GM23338 (cell line): ENCODE measurements at regions not wholly inside any gene's neighbourhood (a gene's known extent, or its start where the extent isn't known, plus 50 kb on each side); places are given as distances from the start of the nearest gene placed in this dataset.

Experiments used
- CREB1 ChIP-seq: fragments of 250-450 bp; sonication (Bioruptor Pico); IDR thresholded peaks from 2 replicates; pipeline ENCODE4 v1.5.0; 2020; ENCODE audit warnings: low read depth, mild to moderate bottlenecking, moderate library complexity
- EZH2 ChIP-seq: fragments of 200-600 bp; sonication (generic); IDR thresholded peaks from one replicate; pipeline ENCODE4 v1.8.0; 2017; ENCODE audit warnings: antibody characterized with exemption, mild to moderate bottlenecking, low read depth; ENCODE audit not compliant: unreplicated experiment
- EZH2phosphoT487 ChIP-seq: fragments of 200-600 bp; sonication (generic); IDR thresholded peaks from one replicate; pipeline ENCODE4 v1.8.1; 2018; ENCODE audit warnings: antibody characterized with exemption; ENCODE audit not compliant: unreplicated experiment
- JUNB ChIP-seq: IDR thresholded peaks from one replicate; pipeline ENCODE4 v1.6.1; 2016; ENCODE audit warnings: antibody characterized with exemption; ENCODE audit not compliant: unreplicated experiment
- STAT1 ChIP-seq: IDR thresholded peaks from one replicate; pipeline ENCODE4 v1.6.1; 2016; ENCODE audit warnings: antibody characterized with exemption; ENCODE audit not compliant: unreplicated experiment
- ZNF114 ChIP-seq: fragments of 250-450 bp; sonication (Bioruptor Pico); IDR thresholded peaks from 2 replicates; pipeline ENCODE4 v1.5.0; 2020; ENCODE audit warnings: mild to moderate bottlenecking, moderate library complexity
- TF ChIP-seq, protein P1 (sequence below): fragments of 250-450 bp; sonication (Bioruptor Pico); IDR thresholded peaks from 2 replicates; pipeline ENCODE4 v1.5.0; 2020; ENCODE audit warnings: mild to moderate bottlenecking, moderate library complexity
- TF ChIP-seq, protein P2 (sequence below): IDR thresholded peaks from one replicate; pipeline ENCODE4 v1.6.1; 2018; ENCODE audit warnings: antibody characterized with exemption; ENCODE audit not compliant: unreplicated experiment
- TF ChIP-seq, protein P3 (sequence below): IDR thresholded peaks from 2 replicates; pipeline ENCODE4 v1.6.1; 2016; ENCODE audit warnings: antibody characterized with exemption

DNA sequence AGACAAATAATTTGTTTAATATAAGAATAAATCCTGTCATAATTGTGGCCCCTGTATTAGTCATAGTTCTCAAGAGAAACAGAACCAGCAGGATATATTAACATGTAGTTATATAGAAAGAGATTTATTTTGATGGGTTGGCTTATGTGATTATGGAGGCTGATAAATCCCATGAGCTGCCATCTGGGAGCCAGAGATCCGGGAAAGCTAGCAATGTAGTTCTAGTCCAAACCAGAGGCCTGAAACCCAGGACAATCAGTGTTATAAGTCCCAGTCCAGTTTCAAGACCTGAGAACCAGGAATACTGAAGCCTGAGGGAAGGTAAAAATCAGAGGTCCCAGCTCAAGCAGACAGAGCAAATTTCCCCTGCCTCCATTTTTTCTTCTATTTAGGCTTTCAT, 435.8 kb downstream of the RPL10L start (continued):
- TF ChIP-seq, protein P1, sequence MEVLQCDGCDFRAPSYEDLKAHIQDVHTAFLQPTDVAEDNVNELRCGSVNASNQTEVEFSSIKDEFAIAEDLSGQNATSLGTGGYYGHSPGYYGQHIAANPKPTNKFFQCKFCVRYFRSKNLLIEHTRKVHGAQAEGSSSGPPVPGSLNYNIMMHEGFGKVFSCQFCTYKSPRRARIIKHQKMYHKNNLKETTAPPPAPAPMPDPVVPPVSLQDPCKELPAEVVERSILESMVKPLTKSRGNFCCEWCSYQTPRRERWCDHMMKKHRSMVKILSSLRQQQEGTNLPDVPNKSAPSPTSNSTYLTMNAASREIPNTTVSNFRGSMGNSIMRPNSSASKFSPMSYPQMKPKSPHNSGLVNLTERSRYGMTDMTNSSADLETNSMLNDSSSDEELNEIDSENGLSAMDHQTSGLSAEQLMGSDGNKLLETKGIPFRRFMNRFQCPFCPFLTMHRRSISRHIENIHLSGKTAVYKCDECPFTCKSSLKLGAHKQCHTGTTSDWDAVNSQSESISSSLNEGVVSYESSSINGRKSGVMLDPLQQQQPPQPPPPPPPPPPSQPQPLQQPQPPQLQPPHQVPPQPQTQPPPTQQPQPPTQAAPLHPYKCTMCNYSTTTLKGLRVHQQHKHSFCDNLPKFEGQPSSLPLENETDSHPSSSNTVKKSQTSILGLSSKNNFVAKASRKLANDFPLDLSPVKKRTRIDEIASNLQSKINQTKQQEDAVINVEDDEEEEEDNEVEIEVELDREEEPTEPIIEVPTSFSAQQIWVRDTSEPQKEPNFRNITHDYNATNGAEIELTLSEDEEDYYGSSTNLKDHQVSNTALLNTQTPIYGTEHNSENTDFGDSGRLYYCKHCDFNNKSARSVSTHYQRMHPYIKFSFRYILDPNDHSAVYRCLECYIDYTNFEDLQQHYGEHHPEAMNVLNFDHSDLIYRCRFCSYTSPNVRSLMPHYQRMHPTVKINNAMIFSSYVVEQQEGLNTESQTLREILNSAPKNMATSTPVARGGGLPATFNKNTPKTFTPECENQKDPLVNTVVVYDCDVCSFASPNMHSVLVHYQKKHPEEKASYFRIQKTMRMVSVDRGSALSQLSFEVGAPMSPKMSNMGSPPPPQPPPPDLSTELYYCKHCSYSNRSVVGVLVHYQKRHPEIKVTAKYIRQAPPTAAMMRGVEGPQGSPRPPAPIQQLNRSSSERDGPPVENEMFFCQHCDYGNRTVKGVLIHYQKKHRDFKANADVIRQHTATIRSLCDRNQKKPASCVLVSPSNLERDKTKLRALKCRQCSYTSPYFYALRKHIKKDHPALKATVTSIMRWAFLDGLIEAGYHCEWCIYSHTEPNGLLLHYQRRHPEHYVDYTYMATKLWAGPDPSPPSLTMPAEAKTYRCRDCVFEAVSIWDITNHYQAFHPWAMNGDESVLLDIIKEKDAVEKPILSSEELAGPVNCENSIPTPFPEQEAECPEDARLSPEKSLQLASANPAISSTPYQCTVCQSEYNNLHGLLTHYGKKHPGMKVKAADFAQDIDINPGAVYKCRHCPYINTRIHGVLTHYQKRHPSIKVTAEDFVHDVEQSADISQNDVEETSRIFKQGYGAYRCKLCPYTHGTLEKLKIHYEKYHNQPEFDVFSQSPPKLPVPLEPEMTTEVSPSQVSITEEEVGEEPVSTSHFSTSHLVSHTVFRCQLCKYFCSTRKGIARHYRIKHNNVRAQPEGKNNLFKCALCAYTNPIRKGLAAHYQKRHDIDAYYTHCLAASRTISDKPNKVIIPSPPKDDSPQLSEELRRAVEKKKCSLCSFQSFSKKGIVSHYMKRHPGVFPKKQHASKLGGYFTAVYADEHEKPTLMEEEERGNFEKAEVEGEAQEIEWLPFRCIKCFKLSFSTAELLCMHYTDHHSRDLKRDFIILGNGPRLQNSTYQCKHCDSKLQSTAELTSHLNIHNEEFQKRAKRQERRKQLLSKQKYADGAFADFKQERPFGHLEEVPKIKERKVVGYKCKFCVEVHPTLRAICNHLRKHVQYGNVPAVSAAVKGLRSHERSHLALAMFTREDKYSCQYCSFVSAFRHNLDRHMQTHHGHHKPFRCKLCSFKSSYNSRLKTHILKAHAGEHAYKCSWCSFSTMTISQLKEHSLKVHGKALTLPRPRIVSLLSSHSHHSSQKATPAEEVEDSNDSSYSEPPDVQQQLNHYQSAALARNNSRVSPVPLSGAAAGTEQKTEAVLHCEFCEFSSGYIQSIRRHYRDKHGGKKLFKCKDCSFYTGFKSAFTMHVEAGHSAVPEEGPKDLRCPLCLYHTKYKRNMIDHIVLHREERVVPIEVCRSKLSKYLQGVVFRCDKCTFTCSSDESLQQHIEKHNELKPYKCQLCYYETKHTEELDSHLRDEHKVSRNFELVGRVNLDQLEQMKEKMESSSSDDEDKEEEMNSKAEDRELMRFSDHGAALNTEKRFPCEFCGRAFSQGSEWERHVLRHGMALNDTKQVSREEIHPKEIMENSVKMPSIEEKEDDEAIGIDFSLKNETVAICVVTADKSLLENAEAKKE = no peak
- TF ChIP-seq, protein P2, sequence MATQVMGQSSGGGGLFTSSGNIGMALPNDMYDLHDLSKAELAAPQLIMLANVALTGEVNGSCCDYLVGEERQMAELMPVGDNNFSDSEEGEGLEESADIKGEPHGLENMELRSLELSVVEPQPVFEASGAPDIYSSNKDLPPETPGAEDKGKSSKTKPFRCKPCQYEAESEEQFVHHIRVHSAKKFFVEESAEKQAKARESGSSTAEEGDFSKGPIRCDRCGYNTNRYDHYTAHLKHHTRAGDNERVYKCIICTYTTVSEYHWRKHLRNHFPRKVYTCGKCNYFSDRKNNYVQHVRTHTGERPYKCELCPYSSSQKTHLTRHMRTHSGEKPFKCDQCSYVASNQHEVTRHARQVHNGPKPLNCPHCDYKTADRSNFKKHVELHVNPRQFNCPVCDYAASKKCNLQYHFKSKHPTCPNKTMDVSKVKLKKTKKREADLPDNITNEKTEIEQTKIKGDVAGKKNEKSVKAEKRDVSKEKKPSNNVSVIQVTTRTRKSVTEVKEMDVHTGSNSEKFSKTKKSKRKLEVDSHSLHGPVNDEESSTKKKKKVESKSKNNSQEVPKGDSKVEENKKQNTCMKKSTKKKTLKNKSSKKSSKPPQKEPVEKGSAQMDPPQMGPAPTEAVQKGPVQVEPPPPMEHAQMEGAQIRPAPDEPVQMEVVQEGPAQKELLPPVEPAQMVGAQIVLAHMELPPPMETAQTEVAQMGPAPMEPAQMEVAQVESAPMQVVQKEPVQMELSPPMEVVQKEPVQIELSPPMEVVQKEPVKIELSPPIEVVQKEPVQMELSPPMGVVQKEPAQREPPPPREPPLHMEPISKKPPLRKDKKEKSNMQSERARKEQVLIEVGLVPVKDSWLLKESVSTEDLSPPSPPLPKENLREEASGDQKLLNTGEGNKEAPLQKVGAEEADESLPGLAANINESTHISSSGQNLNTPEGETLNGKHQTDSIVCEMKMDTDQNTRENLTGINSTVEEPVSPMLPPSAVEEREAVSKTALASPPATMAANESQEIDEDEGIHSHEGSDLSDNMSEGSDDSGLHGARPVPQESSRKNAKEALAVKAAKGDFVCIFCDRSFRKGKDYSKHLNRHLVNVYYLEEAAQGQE = no peak
- TF ChIP-seq JUNB (no peak), CREB1 (CRISPR knock-in tag) (no peak), EZH2phosphoT487 (no peak), ZNF114 (no peak), STAT1 (no peak), EZH2 (no peak)
- TF ChIP-seq, protein P3, sequence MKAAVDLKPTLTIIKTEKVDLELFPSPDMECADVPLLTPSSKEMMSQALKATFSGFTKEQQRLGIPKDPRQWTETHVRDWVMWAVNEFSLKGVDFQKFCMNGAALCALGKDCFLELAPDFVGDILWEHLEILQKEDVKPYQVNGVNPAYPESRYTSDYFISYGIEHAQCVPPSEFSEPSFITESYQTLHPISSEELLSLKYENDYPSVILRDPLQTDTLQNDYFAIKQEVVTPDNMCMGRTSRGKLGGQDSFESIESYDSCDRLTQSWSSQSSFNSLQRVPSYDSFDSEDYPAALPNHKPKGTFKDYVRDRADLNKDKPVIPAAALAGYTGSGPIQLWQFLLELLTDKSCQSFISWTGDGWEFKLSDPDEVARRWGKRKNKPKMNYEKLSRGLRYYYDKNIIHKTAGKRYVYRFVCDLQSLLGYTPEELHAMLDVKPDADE = no peak
